K562 (cell line): ENCODE measurements at regions not wholly inside any gene's neighbourhood (a gene's known extent, or its start where the extent isn't known, plus 50 kb on each side); places are given as distances from the start of the nearest gene placed in this dataset.
"Not testable (repeated sequence)": the region's sequence is repeated elsewhere in the genome, so short reads cannot be mapped to it uniquely, and the experiment has no call there.

ENCODE experiments used
- MLX ChIP-seq, 2 experiments: fragments of 450-650 bp in 1 of 2; sonication (generic) in 1 of 2; formaldehyde crosslinking; conservative IDR thresholded peaks; 2 replicates each; pipeline versions ENCODE4 v1.4.0 to v1.8.1; 2020 to 2022; ENCODE audit warnings: mild to moderate bottlenecking in 1 of 2, missing genetic modification reagents in 1 of 2
- SMC3 ChIP-seq: conservative IDR thresholded peaks from 2 replicates; pipeline ENCODE4 v1.6.1; 2011; ENCODE audit warnings: low read depth, low read length, improper control_type of control experiment; ENCODE audit not compliant: insufficient read depth
- ZNF121 ChIP-seq: sonication (generic); formaldehyde crosslinking; conservative IDR thresholded peaks from 2 replicates; pipeline ENCODE4 v1.8.0; 2022; ENCODE audit warnings: missing genetic modification reagents

- TF ChIP-seq MLX (CRISPR knock-in tag; conservative IDR thresholded peaks at IDR 0.05); SMC3; ZNF121 (CRISPR knock-in tag): not testable (repeated sequence)
These were observed 54.0 kb upstream of the TP53BP2 start for GRCh38 chr1:223899775-223900174.
